Fibroblast of the aortic adventitia (primary cell): ENCODE measurements at regions not wholly inside any gene's neighbourhood (a gene's known extent, or its start where the extent isn't known, plus 50 kb on each side); places are given as distances from the start of the nearest gene placed in this dataset.
A peak's percentile ranks its signal among the peaks of the same experiment; 100 is the strongest.

Experiments
- DNase-seq: peaks from one replicate; pipeline ENCODE4 v3.0.0-alpha.2; 2010; ENCODE audit warnings: low read depth
- H3K4me3 ChIP-seq: 2 replicates; pipeline ENCODE4 v1.5.1; 2011; ENCODE audit warnings: low read depth, mild to moderate bottlenecking, control low read depth, low read length, moderate library complexity
- CTCF ChIP-seq: IDR thresholded peaks from 2 replicates; pipeline ENCODE4 v1.5.1; 2011; ENCODE audit warnings: mild to moderate bottlenecking, low read length, control low read depth, inconsistent platforms; ENCODE audit not compliant: insufficient read depth

- no peak for TF ChIP-seq CTCF
- peak; percentile 8 for DNase-seq
- no peak overlapping the region for H3K4me3 ChIP-seq
Observed at GRCh38 chr12:115864396-115864795, 413.1 kb downstream of the MED13L start.

GRCh38 chr12:115860619-115861018, 416.9 kb downstream of the MED13L start:
- DNase-seq, result no peak
- no peak for TF ChIP-seq CTCF

GRCh38 chr12:115859231-115859630, 418.3 kb downstream of the MED13L start:
- DNase-seq, result no peak
- no peak for TF ChIP-seq CTCF

More at GRCh38 chr12:115860619-115861018, 416.9 kb downstream of the MED13L start:
- H3K4me3 ChIP-seq, result no peak overlapping the region

GRCh38 chr12:115857923-115858322, 419.6 kb downstream of the MED13L start:
- H3K4me3 ChIP-seq, result no peak overlapping the region
- DNase-seq, result no peak
- no peak for TF ChIP-seq CTCF

More at GRCh38 chr12:115859231-115859630, 418.3 kb downstream of the MED13L start:
- H3K4me3 ChIP-seq, result no peak overlapping the region

GRCh38 chr12:115857160-115857920, 420.2 kb downstream of the MED13L start:
- no peak for DNase-seq
- TF ChIP-seq CTCF, result no peak
- no peak overlapping the region for H3K4me3 ChIP-seq

- no peak for DNase-seq
- H3K4me3 ChIP-seq, result no peak overlapping the region
- TF ChIP-seq CTCF, result no peak
Observed at GRCh38 chr12:115852054-115852453, 425.4 kb downstream of the MED13L start.

- DNase-seq, result no peak
- TF ChIP-seq CTCF, result no peak
- H3K4me3 ChIP-seq, result no peak overlapping the region
Observed at GRCh38 chr12:115850957-115851356, 426.5 kb downstream of the MED13L start.
